Kidney (tissue), 13 donors: ENCODE measurements at regions not wholly inside any gene's neighbourhood (a gene's known extent, or its start where the extent isn't known, plus 50 kb on each side); places are given as distances from the start of the nearest gene placed in this dataset.
A peak's percentile ranks its signal among the peaks of the same experiment; 100 is the strongest.
"Not testable (repeated sequence)": the region's sequence is repeated elsewhere in the genome, so short reads cannot be mapped to it uniquely, and the experiment has no call there.

Experiments used
- DNase-seq, 5 donors: peaks; one replicate each; pipeline ENCODE4 v3.0.0-alpha.2; 2013 to 2020
- FAIRE-seq: peaks from 2 replicates; lab custom pipeline; 2012; peaks lifted over from hg19 to GRCh38; lab: Jason Lieb, UNC
- H3K27ac ChIP-seq, 2 donors: one replicate each; pipeline ENCODE4 v1.7.0; 2013; ENCODE audit warnings: low read depth in 2 of 2, low read length in 2 of 2, inconsistent platforms in 1 of 2
- H3K27me3 ChIP-seq: one replicate; pipeline ENCODE4 v1.7.1; 2013; ENCODE audit warnings: low read length, inconsistent platforms; ENCODE audit not compliant: control insufficient read depth, insufficient read depth
- H3K36me3 ChIP-seq, 3 donors: one replicate each; pipeline versions ENCODE4 v1.7.0 to v1.7.1; 2013; ENCODE audit warnings: low read length in 3 of 3, control low read depth in 1 of 3, inconsistent platforms in 1 of 3; ENCODE audit not compliant: insufficient read depth in 3 of 3, control insufficient read depth in 2 of 3
- H3K4me1 ChIP-seq, 3 donors: one replicate each; pipeline versions ENCODE4 v1.7.0 to v1.7.1; 2013; ENCODE audit warnings: low read length in 3 of 3, inconsistent platforms in 1 of 3, low read depth in 1 of 3; ENCODE audit not compliant: control insufficient read depth in 2 of 3, insufficient read depth in 2 of 3
- H3K4me3 ChIP-seq, 3 donors: one replicate each; pipeline versions ENCODE4 v1.7.0 to v1.8.1; 2013; ENCODE audit warnings: low read length in 3 of 3, control low read depth in 1 of 3, inconsistent platforms in 1 of 3
- H3K9ac ChIP-seq, 3 donors: one replicate each; pipeline versions ENCODE4 v1.7.0 to v1.7.1; 2013; ENCODE audit warnings: low read length in 3 of 3, control low read depth in 1 of 3, inconsistent platforms in 1 of 3
- H3K9me3 ChIP-seq, 3 donors: one replicate each; pipeline versions ENCODE4 v1.7.0 to v1.7.1; 2013; ENCODE audit warnings: low read length in 3 of 3, control low read depth in 1 of 3, inconsistent platforms in 1 of 3; ENCODE audit not compliant: control insufficient read depth in 2 of 3, insufficient read depth in 1 of 3
- intact Hi-C: fragments of 100-400 bp; cut with DNase I; formaldehyde crosslinking; loops from one replicate; pipeline ENCODE4 v1.11.1; 2022
- TF ChIP-seq, protein P1 (sequence below): IDR thresholded peaks from 3 replicates; pipeline ENCODE4 v1.5.1; 2012; ENCODE audit warnings: mild to moderate bottlenecking, moderate library complexity, borderline replicate concordance; ENCODE audit not compliant: insufficient read depth; ENCODE audit errors: extremely low read depth
- donor health status: control.
- donor health status: control.
- donor health status: control.
- donor health status: control.
- donor health status: control.
- donor health status: DM: yes; HTN: yes; CAD: no.
- donor health status: Normal renal cell carcinoma (clear cell type).

GRCh38 chr6:134634966-134635365, 314.9 kb downstream of the ALDH8A1 start:
- DNase-seq (no peak), FAIRE-seq (no peak)
- no peaks in the 10 kb centered on the region for H3K4me1 ChIP-seq
- H3K36me3 ChIP-seq = no peaks in the 10 kb centered on the region
- TF ChIP-seq, protein P1, sequence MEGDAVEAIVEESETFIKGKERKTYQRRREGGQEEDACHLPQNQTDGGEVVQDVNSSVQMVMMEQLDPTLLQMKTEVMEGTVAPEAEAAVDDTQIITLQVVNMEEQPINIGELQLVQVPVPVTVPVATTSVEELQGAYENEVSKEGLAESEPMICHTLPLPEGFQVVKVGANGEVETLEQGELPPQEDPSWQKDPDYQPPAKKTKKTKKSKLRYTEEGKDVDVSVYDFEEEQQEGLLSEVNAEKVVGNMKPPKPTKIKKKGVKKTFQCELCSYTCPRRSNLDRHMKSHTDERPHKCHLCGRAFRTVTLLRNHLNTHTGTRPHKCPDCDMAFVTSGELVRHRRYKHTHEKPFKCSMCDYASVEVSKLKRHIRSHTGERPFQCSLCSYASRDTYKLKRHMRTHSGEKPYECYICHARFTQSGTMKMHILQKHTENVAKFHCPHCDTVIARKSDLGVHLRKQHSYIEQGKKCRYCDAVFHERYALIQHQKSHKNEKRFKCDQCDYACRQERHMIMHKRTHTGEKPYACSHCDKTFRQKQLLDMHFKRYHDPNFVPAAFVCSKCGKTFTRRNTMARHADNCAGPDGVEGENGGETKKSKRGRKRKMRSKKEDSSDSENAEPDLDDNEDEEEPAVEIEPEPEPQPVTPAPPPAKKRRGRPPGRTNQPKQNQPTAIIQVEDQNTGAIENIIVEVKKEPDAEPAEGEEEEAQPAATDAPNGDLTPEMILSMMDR = no peak
- no peak overlapping the region for H3K9ac ChIP-seq
- no peaks in the 10 kb centered on the region for H3K27me3 ChIP-seq
- H3K9me3 ChIP-seq = no peaks in the 10 kb centered on the region
- no peak overlapping the region for H3K4me3 ChIP-seq
- no peak overlapping the region for H3K27ac ChIP-seq
- intact Hi-C loops = no loop called here

- TF ChIP-seq, protein P1 = no peak
- H3K27me3 ChIP-seq = no peaks in the 10 kb centered on the region
- H3K36me3 ChIP-seq = no peaks in the 10 kb centered on the region
- no peak overlapping the region for H3K4me3 ChIP-seq
- DNase-seq (no peak), FAIRE-seq (no peak)
- intact Hi-C loops = no loop called here
- H3K9ac ChIP-seq = no peak overlapping the region
- no peaks in the 10 kb centered on the region for H3K9me3 ChIP-seq
- no peak overlapping the region for H3K27ac ChIP-seq
- H3K4me1 ChIP-seq = no peaks in the 10 kb centered on the region
Measured at GRCh38 chr6:134634466-134634865, 315.4 kb downstream of the ALDH8A1 start.

DNA sequence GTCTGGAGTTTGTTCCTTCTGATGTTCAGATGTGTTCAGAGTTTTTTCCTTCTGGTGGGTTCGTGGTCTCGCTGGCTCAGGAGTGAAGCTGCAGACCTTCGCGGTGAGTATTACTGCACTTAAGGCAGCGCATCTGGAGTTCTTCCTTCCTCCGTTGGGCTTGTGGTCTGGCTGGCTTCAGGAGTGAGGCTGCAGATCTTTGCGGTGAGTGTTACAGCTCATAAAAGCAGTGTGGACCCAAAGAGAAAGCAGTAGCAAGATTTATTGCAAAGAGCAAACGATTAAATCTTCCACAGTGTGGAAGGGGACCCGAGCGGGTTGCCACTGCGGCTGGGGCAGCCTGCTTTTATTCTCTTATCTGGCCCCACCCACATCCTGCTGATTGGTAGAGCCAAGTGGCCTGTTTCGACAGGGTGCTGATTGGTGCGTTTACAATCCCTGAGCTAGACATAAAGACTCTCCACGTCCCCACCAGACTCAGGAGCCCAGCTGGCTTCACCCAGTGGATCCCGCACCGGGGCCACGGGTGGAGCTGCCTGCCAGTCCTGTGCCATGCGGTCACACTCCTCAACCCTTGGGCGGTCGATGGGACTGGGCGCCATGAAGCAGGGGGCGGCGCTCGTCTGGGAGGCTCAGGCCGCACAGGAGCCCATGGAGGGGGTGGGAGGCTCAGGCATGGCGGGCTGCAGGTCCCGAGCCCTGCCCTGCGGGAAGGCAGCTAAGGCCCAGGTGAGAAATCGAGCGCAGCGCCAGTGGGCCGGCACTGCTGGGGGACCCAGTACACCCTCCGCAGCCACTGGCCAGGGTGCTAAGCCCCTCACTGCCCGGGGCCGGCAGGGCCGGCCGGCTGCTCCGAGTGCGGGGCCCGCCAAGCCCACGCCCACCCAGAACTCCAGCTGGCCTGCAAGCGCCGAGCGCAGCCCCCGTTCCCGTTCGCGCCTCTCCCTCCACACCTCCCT, 315.3 kb upstream of the SGK1 start:
- H3K9me3 ChIP-seq, FAIRE-seq, intact Hi-C loops: not testable (repeated sequence)

DNA sequence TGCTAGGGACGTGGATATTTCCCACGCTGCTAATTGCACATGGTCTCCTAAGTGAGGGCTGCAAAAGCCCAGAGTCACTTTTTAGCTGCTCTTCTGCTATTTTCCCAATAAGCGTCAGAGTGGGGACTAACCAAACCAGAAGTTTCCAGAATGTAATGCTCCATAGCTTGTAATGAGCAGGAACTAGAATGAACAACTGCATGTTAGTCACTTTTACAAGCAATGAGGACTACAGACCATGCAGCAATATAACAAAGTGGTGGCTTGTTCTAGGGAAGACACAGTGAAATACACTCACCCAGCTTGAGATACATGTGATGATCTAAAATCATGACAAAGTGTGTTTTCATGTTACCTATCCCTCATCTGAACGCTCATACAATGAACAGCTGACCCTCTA, 314.1 kb upstream of the SGK1 start:
- no peaks in the 10 kb centered on the region for H3K9me3 ChIP-seq
- H3K4me3 ChIP-seq = no peak overlapping the region
- intact Hi-C loops = no loop called here
- H3K27me3 ChIP-seq = no peaks in the 10 kb centered on the region
- no peak overlapping the region for H3K9ac ChIP-seq
- DNase-seq = no peak
- TF ChIP-seq, protein P1 = no peak
- no peak overlapping the region for H3K27ac ChIP-seq
- H3K4me1 ChIP-seq = no peaks in the 10 kb centered on the region
- no peaks in the 10 kb centered on the region for H3K36me3 ChIP-seq
- FAIRE-seq = no peak

More for the DNA sequence above, 315.3 kb upstream of the SGK1 start:
- H3K4me3 ChIP-seq, H3K27me3 ChIP-seq, H3K27ac ChIP-seq, H3K9ac ChIP-seq, H3K36me3 ChIP-seq, H3K4me1 ChIP-seq: not testable (repeated sequence)
- DNase-seq = peak in 1 of 5 donors; percentile 76
